GM19395 (cell line): ENCODE measurements at regions not wholly inside any gene's neighbourhood (a gene's known extent, or its start where the extent isn't known, plus 50 kb on each side); places are given as distances from the start of the nearest gene placed in this dataset.
"Not testable (repeated sequence)": the region's sequence is repeated elsewhere in the genome, so short reads cannot be mapped to it uniquely, and the experiment has no call there.

Experiments used
- ATAC-seq: cut with Tn5 transposase; IDR thresholded peaks from one replicate; pipeline ENCODE4 v1.9.1; 2021; ENCODE audit warnings: mild to moderate bottlenecking, moderate library complexity; ENCODE audit not compliant: unreplicated experiment

DNA sequence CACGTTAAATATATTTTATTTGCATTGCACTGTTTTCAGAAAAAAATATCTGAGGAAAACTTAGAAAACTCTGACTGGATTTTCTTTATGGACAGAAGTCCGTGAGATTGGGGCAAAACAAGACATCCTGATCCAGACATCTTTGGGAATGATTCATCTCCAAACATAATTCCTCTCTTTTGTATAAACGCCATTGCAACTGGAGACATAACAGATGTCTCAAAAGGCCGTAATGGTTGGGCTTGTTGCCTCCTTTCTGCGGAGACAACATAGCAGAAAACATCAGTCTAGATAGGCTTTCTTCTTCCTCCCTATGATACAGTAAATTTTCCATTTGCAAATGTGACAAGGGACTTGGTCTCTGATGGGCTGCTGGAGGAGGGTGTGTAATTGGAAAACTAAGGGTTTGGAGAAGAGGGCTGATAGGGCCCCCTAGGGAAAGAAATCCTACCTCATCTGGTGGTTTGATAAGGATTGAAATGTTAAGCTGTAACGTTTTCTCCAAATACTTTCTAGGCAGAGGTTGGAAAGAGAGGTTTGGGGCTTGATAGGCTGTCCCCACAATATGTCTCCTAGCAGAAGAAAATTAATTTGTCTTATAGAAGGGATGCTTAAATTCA is 631.5 kb upstream of the ST8SIA4 start:
- ATAC-seq = no peak

- no peak for ATAC-seq
Measured at GRCh38 chr5:101532430-101532829, 629.3 kb upstream of the ST8SIA4 start.

DNA sequence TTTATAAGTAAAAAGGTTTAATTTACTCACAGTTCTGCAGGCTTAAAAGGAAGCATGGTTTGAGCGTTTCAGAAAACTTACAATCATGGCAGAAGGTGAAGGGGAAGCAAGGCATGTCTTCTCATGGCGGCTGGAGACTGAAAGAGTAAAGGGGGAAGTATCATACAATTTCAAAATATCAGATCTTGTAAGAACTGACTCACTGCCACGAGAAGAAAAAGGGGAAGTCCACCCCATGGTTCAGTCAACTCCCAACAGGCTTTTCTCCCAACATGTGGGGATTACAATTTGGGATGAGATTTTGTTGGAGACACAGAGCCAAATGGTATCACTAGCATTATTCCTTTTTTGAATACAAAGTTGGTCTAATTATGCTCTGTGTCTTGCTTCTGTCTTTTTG is 627.9 kb upstream of the ST8SIA4 start:
- no peak for ATAC-seq

GRCh38 chr5:101529094-101529493 is 626.0 kb upstream of the ST8SIA4 start:
- ATAC-seq = not testable (repeated sequence)

GRCh38 chr5:101520417-101520816 is 617.3 kb upstream of the ST8SIA4 start:
- no peak for ATAC-seq

- no peak for ATAC-seq
Measured at GRCh38 chr5:101517795-101518194, 614.7 kb upstream of the ST8SIA4 start.

DNA sequence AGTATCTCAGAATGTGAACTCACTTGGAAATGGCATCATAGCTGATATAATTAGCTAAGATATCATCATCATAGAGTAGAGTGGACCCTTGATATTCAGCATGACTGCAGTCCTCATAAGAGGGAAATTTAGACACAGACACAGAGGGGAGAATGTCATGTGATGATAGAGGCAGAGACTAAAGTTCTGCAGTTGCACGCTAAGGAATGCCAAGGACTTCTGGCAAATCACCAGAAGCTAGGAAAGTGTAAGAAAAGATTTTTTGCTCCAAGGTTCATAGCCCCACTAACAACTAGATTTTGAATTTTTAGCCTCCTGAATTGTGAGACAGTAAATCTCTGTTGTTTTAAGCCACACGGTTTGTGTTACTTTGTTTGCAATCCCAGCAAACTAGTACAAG is 612.6 kb upstream of the ST8SIA4 start:
- no peak for ATAC-seq

- ATAC-seq = no peak
Measured at GRCh38 chr5:101505891-101506570, 602.9 kb upstream of the ST8SIA4 start.

DNA sequence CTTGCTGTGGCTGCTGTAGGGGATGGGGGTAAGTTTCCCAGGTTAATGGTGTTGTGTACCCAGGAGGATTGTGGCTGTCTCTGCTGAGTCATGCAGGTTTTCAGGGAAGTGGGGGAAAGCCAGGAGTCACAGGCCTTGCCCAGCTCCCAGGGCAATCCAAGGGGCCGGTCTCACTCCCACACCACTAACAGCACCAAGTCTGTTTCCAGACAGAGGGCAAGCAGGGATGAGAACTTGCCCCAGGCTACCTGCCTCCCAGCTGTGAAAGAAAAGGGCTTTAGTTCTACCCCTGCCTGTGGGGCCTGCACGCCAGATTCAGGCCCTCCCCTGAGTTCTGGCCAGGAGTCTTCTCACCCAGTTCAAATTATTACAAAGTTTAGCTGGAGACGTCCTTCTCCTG is 579.8 kb upstream of the ST8SIA4 start:
- no peak for ATAC-seq

- ATAC-seq = no peak
Measured at GRCh38 chr5:101473483-101473882, 570.4 kb upstream of the ST8SIA4 start.

DNA sequence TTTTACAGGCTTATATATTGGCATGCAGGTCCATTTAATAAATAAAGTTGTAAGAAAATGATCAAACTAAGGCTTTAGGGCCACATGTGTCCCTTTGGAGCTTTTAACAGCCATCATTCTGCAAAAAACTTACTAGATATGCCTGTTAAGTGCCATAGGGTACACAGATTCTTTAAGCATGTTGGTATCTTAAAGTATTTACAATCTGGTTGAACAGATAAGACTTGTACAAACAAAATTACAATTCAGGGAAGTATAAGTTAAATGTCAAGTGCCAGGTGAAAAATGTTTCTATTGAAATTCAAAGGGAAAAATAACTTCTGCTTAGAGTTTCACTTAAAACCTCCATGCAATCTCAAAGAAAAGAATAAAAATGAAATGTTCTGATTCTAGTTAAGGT is 558.4 kb upstream of the ST8SIA4 start:
- no peak for ATAC-seq

DNA sequence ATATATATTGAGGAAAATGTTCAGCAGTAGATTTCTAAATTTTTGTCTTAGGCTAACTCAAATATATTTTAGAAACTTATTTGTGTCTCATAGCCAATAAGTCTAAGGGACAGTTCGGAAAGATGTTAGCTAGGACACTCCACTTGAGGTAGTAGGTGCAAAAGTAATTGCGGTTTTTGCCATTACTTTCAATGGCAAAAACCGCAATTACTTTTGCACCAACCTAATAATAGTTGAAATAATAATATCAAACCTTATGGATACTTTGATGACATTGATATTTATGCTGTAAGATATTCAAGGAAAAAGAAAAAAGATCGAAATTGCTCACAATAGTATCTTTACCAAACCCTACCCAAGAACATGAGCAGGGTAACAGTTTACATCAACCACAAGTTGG is 555.5 kb upstream of the ST8SIA4 start:
- no peak for ATAC-seq

- no peak for ATAC-seq
Measured at GRCh38 chr5:101455851-101456250, 552.8 kb upstream of the ST8SIA4 start.

DNA sequence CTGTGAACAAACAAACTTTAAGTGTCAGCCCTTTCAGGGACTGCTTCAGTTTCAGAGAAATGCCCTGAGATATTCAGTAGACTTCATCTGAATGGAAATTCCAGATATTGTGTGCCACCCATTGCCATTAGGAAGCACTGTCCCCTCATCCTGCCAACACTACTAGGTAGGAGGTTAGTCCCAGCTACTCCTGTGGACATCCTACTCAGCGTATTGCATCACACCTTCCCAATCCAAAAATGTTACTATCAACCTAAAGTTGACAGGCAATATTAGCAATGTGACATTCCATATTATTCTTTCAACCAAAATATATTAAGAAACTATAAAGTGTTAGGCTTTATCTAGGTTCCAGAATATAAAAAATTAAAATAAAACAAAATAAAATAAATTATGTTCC is 552.0 kb upstream of the ST8SIA4 start:
- no peak for ATAC-seq

DNA sequence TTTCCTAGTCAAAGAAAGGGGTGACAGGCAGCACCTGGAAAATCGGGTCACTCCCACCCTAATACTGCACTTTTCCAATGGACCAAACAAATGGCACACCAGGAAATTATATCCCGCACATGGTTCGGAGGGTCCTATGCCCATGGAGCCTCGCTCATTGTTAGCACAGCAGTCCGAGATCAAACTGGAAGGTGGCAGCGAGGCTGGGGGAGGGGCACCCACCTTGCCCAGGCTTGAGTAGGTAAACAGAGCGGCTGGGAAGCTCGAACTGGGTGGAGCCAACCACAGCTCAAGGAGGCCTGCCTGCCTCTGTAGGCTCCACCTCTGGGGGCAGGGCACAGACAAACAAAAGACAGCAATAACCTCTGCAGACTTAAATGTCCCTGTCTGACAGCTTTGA is 539.2 kb upstream of the ST8SIA4 start:
- ATAC-seq = not testable (repeated sequence)

- ATAC-seq = no peak
Measured at GRCh38 chr5:101440173-101440572, 537.1 kb upstream of the ST8SIA4 start.

DNA sequence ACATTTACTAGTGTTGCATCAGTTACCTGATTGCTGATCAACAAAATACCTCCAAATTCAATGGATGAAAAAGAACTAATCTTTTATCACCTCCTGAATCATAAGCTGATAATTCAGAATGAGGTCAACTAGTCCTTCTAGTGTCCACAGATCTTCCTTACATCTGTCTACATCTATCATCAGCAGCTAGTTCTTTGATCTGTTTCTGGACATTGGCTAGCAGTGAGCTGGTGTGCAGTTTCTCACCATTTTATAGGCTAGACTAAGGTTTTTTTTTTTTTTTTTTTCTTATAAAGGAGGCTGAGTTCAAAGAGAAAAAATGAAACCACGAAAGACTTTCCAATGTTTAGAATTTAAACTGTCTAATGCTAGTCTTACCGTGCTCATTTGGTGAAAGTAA is 534.3 kb upstream of the ST8SIA4 start:
- ATAC-seq = no peak

DNA sequence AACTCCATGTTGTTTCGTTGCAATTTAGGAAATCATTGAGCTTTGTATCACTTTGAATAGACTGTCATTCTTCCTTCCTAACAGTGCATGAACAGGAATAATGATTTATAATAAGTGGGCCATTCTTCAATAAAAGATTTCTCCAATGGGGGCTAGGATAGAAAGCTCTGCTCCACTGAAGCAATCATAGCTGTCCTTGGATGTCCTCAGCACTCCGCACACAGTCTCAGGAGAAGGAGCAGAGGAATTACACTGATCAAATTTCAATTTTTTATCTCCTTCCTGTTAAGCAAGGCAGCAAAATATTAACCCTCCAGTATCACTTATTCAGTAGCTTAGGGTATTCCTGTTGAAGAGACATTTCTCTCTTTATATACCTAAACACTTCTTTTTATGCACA is 532.7 kb upstream of the ST8SIA4 start:
- ATAC-seq = no peak

GRCh38 chr5:101431201-101431600 is 528.1 kb upstream of the ST8SIA4 start:
- ATAC-seq = no peak

GRCh38 chr5:101430551-101430950 is 527.5 kb upstream of the ST8SIA4 start:
- ATAC-seq = no peak

DNA sequence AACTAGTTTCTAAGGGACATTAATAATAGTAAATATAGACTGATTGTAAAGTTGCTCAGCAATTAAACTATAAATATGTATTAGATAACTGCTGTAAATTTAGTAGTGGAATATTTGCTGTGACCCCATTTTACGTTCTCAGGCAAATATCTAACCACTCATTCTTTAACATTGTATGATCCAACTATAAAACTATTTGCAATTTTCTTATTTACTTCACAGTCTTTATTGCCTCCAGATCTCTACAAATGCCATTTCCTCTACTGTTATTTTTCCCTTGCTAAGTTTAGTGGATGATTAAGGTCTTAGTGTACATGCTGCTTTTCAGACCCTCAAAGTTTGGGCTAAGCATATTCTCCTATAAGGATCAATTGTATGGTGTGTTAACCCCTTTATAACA is 526.2 kb upstream of the ST8SIA4 start:
- no peak for ATAC-seq

DNA sequence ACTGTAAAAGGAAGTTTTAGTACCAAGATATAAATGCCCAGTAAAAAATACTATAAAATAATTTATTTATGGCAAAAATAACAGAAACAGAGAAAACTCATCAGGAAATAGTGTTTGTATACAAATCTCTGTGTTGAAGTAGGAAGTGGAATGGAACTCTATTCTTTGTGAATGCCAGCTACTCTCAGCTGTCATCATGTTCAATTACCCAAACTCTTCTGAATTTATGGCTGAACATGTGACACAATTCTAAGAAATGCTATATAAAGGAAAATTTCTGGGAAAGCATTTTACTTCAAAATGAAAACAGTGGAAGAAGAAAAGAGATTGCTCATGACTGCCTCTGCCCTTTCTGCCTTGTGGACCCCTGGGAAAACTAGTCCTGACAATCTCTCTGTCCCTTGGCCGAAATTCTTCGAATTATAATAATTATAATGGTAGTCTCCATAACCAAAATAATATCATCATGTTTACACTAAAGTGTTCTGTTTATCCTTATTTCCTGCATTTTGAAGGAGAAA is 522.3 kb upstream of the ST8SIA4 start:
- no peak for ATAC-seq
